ENCODE measurements at regions not wholly inside any gene's neighbourhood (a gene's known extent, or its start where the extent isn't known, plus 50 kb on each side); places are given as distances from the start of the nearest gene placed in this dataset.

- ATAC-seq: no peak
- H3K27me3 Mint-ChIP-seq (ENCODE audit: low read depth): no peaks in the 10 kb centered on the region; the same call in 1 of the 2 replicates
- no peak for TF ChIP-seq ZNF263 (CRISPR knock-in tag; IDR thresholded peaks at IDR 0.05; ENCODE audit: low read depth)
- no peak for TF ChIP-seq CBFB (CRISPR knock-in tag; IDR thresholded peaks at IDR 0.05; ENCODE audit: low read depth)
- no peak for TF ChIP-seq SOX15 (CRISPR knock-in tag; IDR thresholded peaks at IDR 0.05)
- no peak for TF ChIP-seq ESRRA (CRISPR knock-in tag; IDR thresholded peaks at IDR 0.05; ENCODE audit: borderline replicate concordance)
- TF ChIP-seq, protein P1, sequence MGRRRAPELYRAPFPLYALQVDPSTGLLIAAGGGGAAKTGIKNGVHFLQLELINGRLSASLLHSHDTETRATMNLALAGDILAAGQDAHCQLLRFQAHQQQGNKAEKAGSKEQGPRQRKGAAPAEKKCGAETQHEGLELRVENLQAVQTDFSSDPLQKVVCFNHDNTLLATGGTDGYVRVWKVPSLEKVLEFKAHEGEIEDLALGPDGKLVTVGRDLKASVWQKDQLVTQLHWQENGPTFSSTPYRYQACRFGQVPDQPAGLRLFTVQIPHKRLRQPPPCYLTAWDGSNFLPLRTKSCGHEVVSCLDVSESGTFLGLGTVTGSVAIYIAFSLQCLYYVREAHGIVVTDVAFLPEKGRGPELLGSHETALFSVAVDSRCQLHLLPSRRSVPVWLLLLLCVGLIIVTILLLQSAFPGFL (CRISPR knock-in tag; IDR thresholded peaks at IDR 0.05; ENCODE audit: borderline replicate concordance): no peak
- TF ChIP-seq HMGA2 (CRISPR knock-in tag; IDR thresholded peaks at IDR 0.05): no peak
- TF ChIP-seq ZNF281 (CRISPR knock-in tag; IDR thresholded peaks at IDR 0.05): no peak
- no peak for TF ChIP-seq CREB1 (CRISPR knock-in tag; IDR thresholded peaks at IDR 0.05)
- TF ChIP-seq FOXP4 (CRISPR knock-in tag; IDR thresholded peaks at IDR 0.05): no peak
- TF ChIP-seq ZNF138 (CRISPR knock-in tag; conservative IDR thresholded peaks at IDR 0.05): no peak
- TF ChIP-seq, protein P2, sequence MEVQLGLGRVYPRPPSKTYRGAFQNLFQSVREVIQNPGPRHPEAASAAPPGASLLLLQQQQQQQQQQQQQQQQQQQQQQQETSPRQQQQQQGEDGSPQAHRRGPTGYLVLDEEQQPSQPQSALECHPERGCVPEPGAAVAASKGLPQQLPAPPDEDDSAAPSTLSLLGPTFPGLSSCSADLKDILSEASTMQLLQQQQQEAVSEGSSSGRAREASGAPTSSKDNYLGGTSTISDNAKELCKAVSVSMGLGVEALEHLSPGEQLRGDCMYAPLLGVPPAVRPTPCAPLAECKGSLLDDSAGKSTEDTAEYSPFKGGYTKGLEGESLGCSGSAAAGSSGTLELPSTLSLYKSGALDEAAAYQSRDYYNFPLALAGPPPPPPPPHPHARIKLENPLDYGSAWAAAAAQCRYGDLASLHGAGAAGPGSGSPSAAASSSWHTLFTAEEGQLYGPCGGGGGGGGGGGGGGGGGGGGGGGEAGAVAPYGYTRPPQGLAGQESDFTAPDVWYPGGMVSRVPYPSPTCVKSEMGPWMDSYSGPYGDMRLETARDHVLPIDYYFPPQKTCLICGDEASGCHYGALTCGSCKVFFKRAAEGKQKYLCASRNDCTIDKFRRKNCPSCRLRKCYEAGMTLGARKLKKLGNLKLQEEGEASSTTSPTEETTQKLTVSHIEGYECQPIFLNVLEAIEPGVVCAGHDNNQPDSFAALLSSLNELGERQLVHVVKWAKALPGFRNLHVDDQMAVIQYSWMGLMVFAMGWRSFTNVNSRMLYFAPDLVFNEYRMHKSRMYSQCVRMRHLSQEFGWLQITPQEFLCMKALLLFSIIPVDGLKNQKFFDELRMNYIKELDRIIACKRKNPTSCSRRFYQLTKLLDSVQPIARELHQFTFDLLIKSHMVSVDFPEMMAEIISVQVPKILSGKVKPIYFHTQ (CRISPR knock-in tag; IDR thresholded peaks at IDR 0.05): no peak
- no peak for TF ChIP-seq NR2C2 (CRISPR knock-in tag; IDR thresholded peaks at IDR 0.05)
- TF ChIP-seq ZNF317 (CRISPR knock-in tag; IDR thresholded peaks at IDR 0.05; ENCODE audit: borderline replicate concordance, low read depth): no peak
- H3K4me1 Mint-ChIP-seq: no peaks in the 10 kb centered on the region
- ChIA-PET POLR2A (interaction anchor here (0.7 kb wide), 1 partner anchor 470 kb away, joined by 3 read pairs; no protein-coding TSS in a partner anchor), CTCF (no interaction called here)
- no peak for DNase-seq (ENCODE audit: low spot score)
- peaks cover 8% of the 10 kb centered on the region for H3K9me3 Mint-ChIP-seq
- H3K36me3 Mint-ChIP-seq: no peaks in the 10 kb centered on the region
- H3K27ac Mint-ChIP-seq: no peak overlapping the region
- H3K4me3 Mint-ChIP-seq: no peak overlapping the region
These were observed 70.2 kb upstream of the CD180 start for GRCh38 chr5:67266654-67267350.

- Mint-ChIP-seq H3K4me3 (no peak overlapping the region), H3K4me1 (no peaks in the 10 kb centered on the region), H3K27ac (no peak overlapping the region), H3K36me3 (no peaks in the 10 kb centered on the region), H3K9me3 (peaks cover 8% of the 10 kb centered on the region), H3K27me3 (ENCODE audit: low read depth) (no peaks in the 10 kb centered on the region; the same call in 1 of the 2 replicates)
- ChIA-PET CTCF (no interaction called here), POLR2A (interaction anchor here (0.7 kb wide), 1 partner anchor 470 kb away, joined by 3 read pairs; no protein-coding TSS in a partner anchor)
- DNase-seq (ENCODE audit: low spot score) (no peak), ATAC-seq (no peak)
- TF ChIP-seq RELA (CRISPR knock-in tag; IDR thresholded peaks at IDR 0.05; ENCODE audit: borderline replicate concordance): no peak
- TF ChIP-seq ZNF263 (CRISPR knock-in tag; IDR thresholded peaks at IDR 0.05; ENCODE audit: low read depth): no peak
- no peak for TF ChIP-seq NFYB (CRISPR knock-in tag; conservative IDR thresholded peaks at IDR 0.05; ENCODE audit: low read depth)
- TF ChIP-seq, protein P3, sequence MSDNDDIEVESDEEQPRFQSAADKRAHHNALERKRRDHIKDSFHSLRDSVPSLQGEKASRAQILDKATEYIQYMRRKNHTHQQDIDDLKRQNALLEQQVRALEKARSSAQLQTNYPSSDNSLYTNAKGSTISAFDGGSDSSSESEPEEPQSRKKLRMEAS (CRISPR knock-in tag; IDR thresholded peaks at IDR 0.05): no peak
- no peak for TF ChIP-seq NFE2L1 (CRISPR knock-in tag; IDR thresholded peaks at IDR 0.05)
- TF ChIP-seq, protein P4, sequence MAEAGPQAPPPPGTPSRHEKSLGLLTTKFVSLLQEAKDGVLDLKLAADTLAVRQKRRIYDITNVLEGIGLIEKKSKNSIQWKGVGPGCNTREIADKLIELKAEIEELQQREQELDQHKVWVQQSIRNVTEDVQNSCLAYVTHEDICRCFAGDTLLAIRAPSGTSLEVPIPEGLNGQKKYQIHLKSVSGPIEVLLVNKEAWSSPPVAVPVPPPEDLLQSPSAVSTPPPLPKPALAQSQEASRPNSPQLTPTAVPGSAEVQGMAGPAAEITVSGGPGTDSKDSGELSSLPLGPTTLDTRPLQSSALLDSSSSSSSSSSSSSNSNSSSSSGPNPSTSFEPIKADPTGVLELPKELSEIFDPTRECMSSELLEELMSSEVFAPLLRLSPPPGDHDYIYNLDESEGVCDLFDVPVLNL (CRISPR knock-in tag; IDR thresholded peaks at IDR 0.05; ENCODE audit: borderline replicate concordance, low read depth): no peak
- TF ChIP-seq ERG (CRISPR knock-in tag; IDR thresholded peaks at IDR 0.05): no peak
- no peak for TF ChIP-seq ZNF512 (CRISPR knock-in tag; IDR thresholded peaks at IDR 0.05; ENCODE audit: borderline replicate concordance)
These were observed 69.4 kb upstream of the CD180 start for GRCh38 chr5:67265951-67266350.

Measured in WTC11 (cell line).